H1 (cell line): ENCODE measurements at regions not wholly inside any gene's neighbourhood (a gene's known extent, or its start where the extent isn't known, plus 50 kb on each side); places are given as distances from the start of the nearest gene placed in this dataset.

ENCODE experiments used
- TF ChIP-seq, protein P1 (sequence below): fragments of 300-600 bp; sonication (generic); IDR thresholded peaks from 2 replicates; pipeline ENCODE4 v1.7.1; 2012; ENCODE audit warnings: low read length, moderate library complexity, mild to moderate bottlenecking, inconsistent platforms; ENCODE audit not compliant: insufficient replicate concordance

GRCh38 chr10:53402594-53402993 lies 630.0 kb upstream of the MBL2 start (continued):
- TF ChIP-seq, protein P1, sequence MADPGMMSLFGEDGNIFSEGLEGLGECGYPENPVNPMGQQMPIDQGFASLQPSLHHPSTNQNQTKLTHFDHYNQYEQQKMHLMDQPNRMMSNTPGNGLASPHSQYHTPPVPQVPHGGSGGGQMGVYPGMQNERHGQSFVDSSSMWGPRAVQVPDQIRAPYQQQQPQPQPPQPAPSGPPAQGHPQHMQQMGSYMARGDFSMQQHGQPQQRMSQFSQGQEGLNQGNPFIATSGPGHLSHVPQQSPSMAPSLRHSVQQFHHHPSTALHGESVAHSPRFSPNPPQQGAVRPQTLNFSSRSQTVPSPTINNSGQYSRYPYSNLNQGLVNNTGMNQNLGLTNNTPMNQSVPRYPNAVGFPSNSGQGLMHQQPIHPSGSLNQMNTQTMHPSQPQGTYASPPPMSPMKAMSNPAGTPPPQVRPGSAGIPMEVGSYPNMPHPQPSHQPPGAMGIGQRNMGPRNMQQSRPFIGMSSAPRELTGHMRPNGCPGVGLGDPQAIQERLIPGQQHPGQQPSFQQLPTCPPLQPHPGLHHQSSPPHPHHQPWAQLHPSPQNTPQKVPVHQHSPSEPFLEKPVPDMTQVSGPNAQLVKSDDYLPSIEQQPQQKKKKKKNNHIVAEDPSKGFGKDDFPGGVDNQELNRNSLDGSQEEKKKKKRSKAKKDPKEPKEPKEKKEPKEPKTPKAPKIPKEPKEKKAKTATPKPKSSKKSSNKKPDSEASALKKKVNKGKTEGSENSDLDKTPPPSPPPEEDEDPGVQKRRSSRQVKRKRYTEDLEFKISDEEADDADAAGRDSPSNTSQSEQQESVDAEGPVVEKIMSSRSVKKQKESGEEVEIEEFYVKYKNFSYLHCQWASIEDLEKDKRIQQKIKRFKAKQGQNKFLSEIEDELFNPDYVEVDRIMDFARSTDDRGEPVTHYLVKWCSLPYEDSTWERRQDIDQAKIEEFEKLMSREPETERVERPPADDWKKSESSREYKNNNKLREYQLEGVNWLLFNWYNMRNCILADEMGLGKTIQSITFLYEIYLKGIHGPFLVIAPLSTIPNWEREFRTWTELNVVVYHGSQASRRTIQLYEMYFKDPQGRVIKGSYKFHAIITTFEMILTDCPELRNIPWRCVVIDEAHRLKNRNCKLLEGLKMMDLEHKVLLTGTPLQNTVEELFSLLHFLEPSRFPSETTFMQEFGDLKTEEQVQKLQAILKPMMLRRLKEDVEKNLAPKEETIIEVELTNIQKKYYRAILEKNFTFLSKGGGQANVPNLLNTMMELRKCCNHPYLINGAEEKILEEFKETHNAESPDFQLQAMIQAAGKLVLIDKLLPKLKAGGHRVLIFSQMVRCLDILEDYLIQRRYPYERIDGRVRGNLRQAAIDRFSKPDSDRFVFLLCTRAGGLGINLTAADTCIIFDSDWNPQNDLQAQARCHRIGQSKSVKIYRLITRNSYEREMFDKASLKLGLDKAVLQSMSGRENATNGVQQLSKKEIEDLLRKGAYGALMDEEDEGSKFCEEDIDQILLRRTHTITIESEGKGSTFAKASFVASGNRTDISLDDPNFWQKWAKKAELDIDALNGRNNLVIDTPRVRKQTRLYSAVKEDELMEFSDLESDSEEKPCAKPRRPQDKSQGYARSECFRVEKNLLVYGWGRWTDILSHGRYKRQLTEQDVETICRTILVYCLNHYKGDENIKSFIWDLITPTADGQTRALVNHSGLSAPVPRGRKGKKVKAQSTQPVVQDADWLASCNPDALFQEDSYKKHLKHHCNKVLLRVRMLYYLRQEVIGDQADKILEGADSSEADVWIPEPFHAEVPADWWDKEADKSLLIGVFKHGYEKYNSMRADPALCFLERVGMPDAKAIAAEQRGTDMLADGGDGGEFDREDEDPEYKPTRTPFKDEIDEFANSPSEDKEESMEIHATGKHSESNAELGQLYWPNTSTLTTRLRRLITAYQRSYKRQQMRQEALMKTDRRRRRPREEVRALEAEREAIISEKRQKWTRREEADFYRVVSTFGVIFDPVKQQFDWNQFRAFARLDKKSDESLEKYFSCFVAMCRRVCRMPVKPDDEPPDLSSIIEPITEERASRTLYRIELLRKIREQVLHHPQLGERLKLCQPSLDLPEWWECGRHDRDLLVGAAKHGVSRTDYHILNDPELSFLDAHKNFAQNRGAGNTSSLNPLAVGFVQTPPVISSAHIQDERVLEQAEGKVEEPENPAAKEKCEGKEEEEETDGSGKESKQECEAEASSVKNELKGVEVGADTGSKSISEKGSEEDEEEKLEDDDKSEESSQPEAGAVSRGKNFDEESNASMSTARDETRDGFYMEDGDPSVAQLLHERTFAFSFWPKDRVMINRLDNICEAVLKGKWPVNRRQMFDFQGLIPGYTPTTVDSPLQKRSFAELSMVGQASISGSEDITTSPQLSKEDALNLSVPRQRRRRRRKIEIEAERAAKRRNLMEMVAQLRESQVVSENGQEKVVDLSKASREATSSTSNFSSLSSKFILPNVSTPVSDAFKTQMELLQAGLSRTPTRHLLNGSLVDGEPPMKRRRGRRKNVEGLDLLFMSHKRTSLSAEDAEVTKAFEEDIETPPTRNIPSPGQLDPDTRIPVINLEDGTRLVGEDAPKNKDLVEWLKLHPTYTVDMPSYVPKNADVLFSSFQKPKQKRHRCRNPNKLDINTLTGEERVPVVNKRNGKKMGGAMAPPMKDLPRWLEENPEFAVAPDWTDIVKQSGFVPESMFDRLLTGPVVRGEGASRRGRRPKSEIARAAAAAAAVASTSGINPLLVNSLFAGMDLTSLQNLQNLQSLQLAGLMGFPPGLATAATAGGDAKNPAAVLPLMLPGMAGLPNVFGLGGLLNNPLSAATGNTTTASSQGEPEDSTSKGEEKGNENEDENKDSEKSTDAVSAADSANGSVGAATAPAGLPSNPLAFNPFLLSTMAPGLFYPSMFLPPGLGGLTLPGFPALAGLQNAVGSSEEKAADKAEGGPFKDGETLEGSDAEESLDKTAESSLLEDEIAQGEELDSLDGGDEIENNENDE, result no peak
- TF ChIP-seq, all 59 proteins: peak for 0
